ENCODE measurements at regions not wholly inside any gene's neighbourhood (a gene's known extent, or its start where the extent isn't known, plus 50 kb on each side); places are given as distances from the start of the nearest gene placed in this dataset.

GRCh38 chr13:34654203-34654602 lies 287.9 kb upstream of the NBEA start:
- no peak overlapping the region for H2BK120ac ChIP-seq (ENCODE audit: low read depth, low read length)
- TF ChIP-seq RFX5 (IDR thresholded peaks at IDR 0.05; ENCODE audit: low read depth, low read length) (no peak), RCOR1 (IDR thresholded peaks at IDR 0.05; ENCODE audit: insufficient replicate concordance, low read length) (no peak), SMC3 (IDR thresholded peaks at IDR 0.05; ENCODE audit: low read depth, low read length) (no peak), MXI1 (IDR thresholded peaks at IDR 0.05; ENCODE audit: borderline replicate concordance, low read depth, low read length) (no peak), CHD1 (IDR thresholded peaks at IDR 0.05; ENCODE audit: low read depth, low read length) (no peak), FOS (IDR thresholded peaks at IDR 0.05; ENCODE audit: low read depth, low read length) (no peak), MAFK (IDR thresholded peaks at IDR 0.05; ENCODE audit: low read depth, low read length) (no peak), POLR2A (IDR thresholded peaks at IDR 0.05; ENCODE audit: low read depth, low read length) (no peak), USF2 (IDR thresholded peaks at IDR 0.05; ENCODE audit: low read depth, low read length) (no peak), CTCF (conservative IDR thresholded peaks at IDR 0.05; ENCODE audit: low read depth, low read length) (no peak), RAD21 (IDR thresholded peaks at IDR 0.05; ENCODE audit: low read length) (no peak), NFE2L2 (IDR thresholded peaks at IDR 0.05; ENCODE audit: low read depth, low read length) (no peak), BHLHE40 (IDR thresholded peaks at IDR 0.05; ENCODE audit: low read depth, low read length) (no peak), MAZ (IDR thresholded peaks at IDR 0.05; ENCODE audit: borderline replicate concordance, low read depth, low read length) (no peak), ELK1 (IDR thresholded peaks at IDR 0.05; ENCODE audit: borderline replicate concordance, low read depth, low read length) (no peak), CEBPB (IDR thresholded peaks at IDR 0.05; ENCODE audit: low read depth, low read length) (no peak)
- H3K56ac ChIP-seq (ENCODE audit: extremely low read depth, insufficient read depth, low read length) = no peak overlapping the region
- no peaks in the 10 kb centered on the region for H3K36me3 ChIP-seq (ENCODE audit: control insufficient read depth, insufficient read depth, low read length)
- H3K18ac ChIP-seq (ENCODE audit: low read depth, low read length) = no peak overlapping the region
- H3K4me3 ChIP-seq (ENCODE audit: insufficient read depth, low read depth, low read length) = no peak overlapping the region
- no peak overlapping the region for H4K8ac ChIP-seq (ENCODE audit: low read depth in 2 of 2, low read length in 2 of 2)
- no TSS peak for BruUV-seq (replicated peaks)
- DNase-seq (no peak), ATAC-seq (ENCODE audit: low read depth) (no peak)
- H3K4me1 ChIP-seq (ENCODE audit: control insufficient read depth, insufficient read depth, low read length) = no peaks in the 10 kb centered on the region
- H3K27ac ChIP-seq (ENCODE audit: insufficient read depth, low read length) = no peak overlapping the region
- ChIA-PET POLR2A (ENCODE audit: unreplicated experiment) (no interaction called here), CTCF (no interaction called here)
- no peak overlapping the region for H3K14ac ChIP-seq (replicated peaks; ENCODE audit: low read depth, low read length)
- in situ Hi-C loops (cut with MboI; ENCODE audit: low sequenced_read_pairs) (no loop called here), dilution Hi-C loops (cut with HindIII; ENCODE audit: low sequenced_read_pairs, unreplicated experiment) (no loop called here), intact Hi-C loops (cut with micrococcal nuclease) (no loop called here)
- no peak overlapping the region for H2AK9ac ChIP-seq (replicated peaks; ENCODE audit: low read depth, low read length, poor library complexity)
- H4K5ac ChIP-seq (ENCODE audit: low read depth, low read length) = no peak overlapping the region
- no peaks in the 10 kb centered on the region for H3K27me3 ChIP-seq (ENCODE audit: control insufficient read depth, insufficient read depth, low read length)
- no peak overlapping the region for H4K91ac ChIP-seq (ENCODE audit: insufficient read depth, low read depth, low read length)
- peaks cover 5% of the 10 kb centered on the region; the same call in 1 of the 2 replicates for H3K9me3 ChIP-seq (ENCODE audit: control insufficient read depth, insufficient read depth, low read length)
- no peak overlapping the region for H3K4ac ChIP-seq (ENCODE audit: low read depth, low read length)
- no peaks in the 10 kb centered on the region for H3K9me1 ChIP-seq (ENCODE audit: insufficient read depth, low read length)
- H3K79me1 ChIP-seq (ENCODE audit: low read depth in 1 of 2, low read length in 2 of 2) = no peaks in the 10 kb centered on the region
- no peak overlapping the region for H2BK5ac ChIP-seq (ENCODE audit: low read depth, low read length, poor library complexity, severe bottlenecking)
- no peaks in the 10 kb centered on the region for H4K20me1 ChIP-seq (ENCODE audit: insufficient read depth, low read length)
- no peak overlapping the region for H2AFZ ChIP-seq (replicated peaks; ENCODE audit: low read length, poor library complexity)
- H3K9ac ChIP-seq (ENCODE audit: low read depth, low read length) = no peak overlapping the region
- WGBS, 2 experiments (ENCODE audit: extremely low coverage in 2 of 2, insufficient read length in 1 of 2) = no CpG with 5 or more reads among the region's 1 CpG
- no peak overlapping the region for H2BK15ac ChIP-seq (ENCODE audit: low read depth, low read length)
- no peak overlapping the region for H2AK5ac ChIP-seq (ENCODE audit: low read depth, low read length)
- no peak overlapping the region for H3K4me2 ChIP-seq (ENCODE audit: low read depth, low read length)
- no peak overlapping the region for H2BK20ac ChIP-seq (ENCODE audit: low read depth, low read length)
- H3K23ac ChIP-seq (ENCODE audit: low read depth, low read length) = no peak overlapping the region

Measured in IMR-90 (cell line).